ENCODE measurements at regions not wholly inside any gene's neighbourhood (a gene's known extent, or its start where the extent isn't known, plus 50 kb on each side); places are given as distances from the start of the nearest gene placed in this dataset.

DNA sequence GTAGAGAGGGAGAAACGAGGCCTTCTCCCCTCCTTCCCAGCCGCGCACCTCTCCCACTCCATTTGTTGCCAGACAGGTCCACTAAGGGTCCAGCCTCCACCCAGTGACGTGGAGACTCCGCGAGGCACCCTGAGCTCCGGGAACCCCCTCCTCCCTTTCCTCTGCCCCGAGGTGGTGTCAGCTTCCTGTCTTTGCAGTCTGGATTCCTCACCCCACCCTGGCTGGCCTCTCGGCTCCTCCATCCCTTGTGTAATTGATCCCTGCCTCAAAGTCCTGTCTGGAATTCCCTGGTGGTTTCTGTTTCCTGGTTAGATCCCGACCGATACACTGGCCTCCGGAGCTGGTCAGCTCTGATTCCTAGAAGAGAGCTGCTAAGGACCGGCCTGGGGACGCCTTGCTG lies 105.9 kb upstream of the SCOC start:
- H3K4me3 Mint-ChIP-seq (ENCODE audit: unreplicated experiment): peak overlapping the region; percentile 61
- H3K27ac Mint-ChIP-seq (ENCODE audit: unreplicated experiment): peak overlapping the region; percentile 52
- H3K4me1 Mint-ChIP-seq (ENCODE audit: low read depth): peaks cover 16% of the 10 kb centered on the region
- H3K9me3 Mint-ChIP-seq (ENCODE audit: low read depth): no peaks in the 10 kb centered on the region
- H3K36me3 Mint-ChIP-seq (ENCODE audit: low read depth): no peaks in the 10 kb centered on the region
- no peaks in the 10 kb centered on the region for H3K27me3 Mint-ChIP-seq (ENCODE audit: low read depth)
- DNase-seq (ENCODE audit: low spot score): no peak
- TF ChIP-seq, protein P1, sequence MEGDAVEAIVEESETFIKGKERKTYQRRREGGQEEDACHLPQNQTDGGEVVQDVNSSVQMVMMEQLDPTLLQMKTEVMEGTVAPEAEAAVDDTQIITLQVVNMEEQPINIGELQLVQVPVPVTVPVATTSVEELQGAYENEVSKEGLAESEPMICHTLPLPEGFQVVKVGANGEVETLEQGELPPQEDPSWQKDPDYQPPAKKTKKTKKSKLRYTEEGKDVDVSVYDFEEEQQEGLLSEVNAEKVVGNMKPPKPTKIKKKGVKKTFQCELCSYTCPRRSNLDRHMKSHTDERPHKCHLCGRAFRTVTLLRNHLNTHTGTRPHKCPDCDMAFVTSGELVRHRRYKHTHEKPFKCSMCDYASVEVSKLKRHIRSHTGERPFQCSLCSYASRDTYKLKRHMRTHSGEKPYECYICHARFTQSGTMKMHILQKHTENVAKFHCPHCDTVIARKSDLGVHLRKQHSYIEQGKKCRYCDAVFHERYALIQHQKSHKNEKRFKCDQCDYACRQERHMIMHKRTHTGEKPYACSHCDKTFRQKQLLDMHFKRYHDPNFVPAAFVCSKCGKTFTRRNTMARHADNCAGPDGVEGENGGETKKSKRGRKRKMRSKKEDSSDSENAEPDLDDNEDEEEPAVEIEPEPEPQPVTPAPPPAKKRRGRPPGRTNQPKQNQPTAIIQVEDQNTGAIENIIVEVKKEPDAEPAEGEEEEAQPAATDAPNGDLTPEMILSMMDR (IDR thresholded peaks at IDR 0.05): no peak

DNA sequence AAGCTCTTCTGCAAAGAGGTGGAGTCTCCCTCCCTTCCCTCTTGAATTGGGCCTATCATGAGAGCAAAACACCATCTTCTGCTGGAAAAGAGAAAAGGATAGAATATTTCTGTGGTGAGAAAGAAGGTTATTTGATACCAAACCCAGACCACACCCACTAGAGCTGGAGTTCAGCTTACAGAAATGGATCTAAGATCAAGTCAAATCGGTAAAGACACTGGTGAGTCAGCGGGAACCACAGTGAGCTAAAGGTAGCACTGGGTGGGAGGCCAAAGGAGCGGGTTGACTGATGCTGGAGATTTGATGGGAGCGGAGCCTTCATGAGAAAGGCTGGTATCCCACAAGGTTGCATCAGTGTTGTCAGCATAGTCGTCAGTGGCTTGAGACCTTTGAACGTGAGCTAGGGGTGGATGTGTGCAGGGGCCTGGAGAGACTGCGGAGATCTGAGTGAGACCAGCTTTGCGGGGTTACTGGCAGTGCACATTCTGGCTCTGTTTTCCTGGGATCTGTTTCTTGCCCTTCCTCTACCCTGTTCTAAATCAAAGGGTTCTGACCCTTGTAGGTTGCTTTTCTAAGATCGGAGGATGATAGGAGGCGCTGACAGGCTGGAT lies 106.4 kb upstream of the SCOC start:
- no peaks in the 10 kb centered on the region for H3K27me3 Mint-ChIP-seq (ENCODE audit: low read depth)
- peak overlapping the region; percentile 61 for H3K4me3 Mint-ChIP-seq (ENCODE audit: unreplicated experiment)
- TF ChIP-seq, protein P1 (IDR thresholded peaks at IDR 0.05): no peak
- no peaks in the 10 kb centered on the region for H3K9me3 Mint-ChIP-seq (ENCODE audit: low read depth)
- peak overlapping the region; percentile 52 for H3K27ac Mint-ChIP-seq (ENCODE audit: unreplicated experiment)
- H3K36me3 Mint-ChIP-seq (ENCODE audit: low read depth): no peaks in the 10 kb centered on the region
- H3K4me1 Mint-ChIP-seq (ENCODE audit: low read depth): peaks cover 16% of the 10 kb centered on the region
- no peak for DNase-seq (ENCODE audit: low spot score)

DNA sequence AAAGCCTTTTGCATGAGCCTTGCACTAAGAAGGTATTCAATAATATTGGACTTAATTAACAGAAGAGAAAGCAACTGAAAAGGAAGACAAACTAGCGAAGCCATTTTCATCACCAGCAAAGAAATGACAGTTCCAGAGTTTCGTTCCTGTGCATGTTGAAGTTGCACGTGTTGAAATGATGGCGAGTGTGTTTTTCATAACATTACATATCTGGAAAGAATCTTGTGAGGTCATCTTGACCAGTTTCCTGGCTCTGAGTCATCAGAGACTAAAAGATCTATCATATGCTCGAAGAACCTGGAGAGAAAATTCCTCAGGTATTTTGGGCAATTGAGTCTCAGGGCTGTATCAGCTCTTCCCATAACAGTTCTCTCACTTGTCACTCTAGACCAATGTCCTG lies 106.2 kb upstream of the MAML3 start:
- Mint-ChIP-seq H3K27ac (ENCODE audit: unreplicated experiment) (peak overlapping the region; percentile 72), H3K4me3 (ENCODE audit: unreplicated experiment) (no peak overlapping the region), H3K36me3 (ENCODE audit: low read depth) (no peaks in the 10 kb centered on the region), H3K4me1 (ENCODE audit: low read depth) (peaks cover 23% of the 10 kb centered on the region), H3K27me3 (ENCODE audit: low read depth) (no peaks in the 10 kb centered on the region), H3K9me3 (ENCODE audit: low read depth) (no peaks in the 10 kb centered on the region)
- DNase-seq (ENCODE audit: low spot score): no peak
- TF ChIP-seq, protein P1 (IDR thresholded peaks at IDR 0.05): no peak

DNA sequence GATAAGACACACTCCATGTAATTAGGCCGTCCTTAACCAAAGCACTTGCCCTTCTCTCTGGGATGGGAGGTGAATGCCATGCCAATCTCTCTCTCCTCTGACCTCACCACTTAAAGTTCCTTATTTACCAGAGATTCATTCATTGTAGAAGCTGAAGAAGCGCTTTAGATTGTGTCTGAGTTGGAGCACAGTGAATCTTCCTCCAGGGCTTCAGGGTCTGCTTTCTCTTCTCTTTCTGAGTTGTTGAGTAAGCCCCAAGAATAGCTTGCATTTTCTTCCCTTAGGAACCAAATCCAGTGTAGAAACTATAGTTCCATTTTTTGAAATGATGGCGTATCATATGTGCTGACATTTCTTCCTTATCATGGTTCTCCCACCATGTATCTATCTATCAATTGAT lies 104.5 kb upstream of the MAML3 start:
- DNase-seq (ENCODE audit: low spot score): no peak
- Mint-ChIP-seq H3K9me3 (ENCODE audit: low read depth) (no peaks in the 10 kb centered on the region), H3K36me3 (ENCODE audit: low read depth) (no peaks in the 10 kb centered on the region), H3K4me1 (ENCODE audit: low read depth) (peaks cover 26% of the 10 kb centered on the region), H3K27me3 (ENCODE audit: low read depth) (no peaks in the 10 kb centered on the region), H3K27ac (ENCODE audit: unreplicated experiment) (no peak overlapping the region), H3K4me3 (ENCODE audit: unreplicated experiment) (no peak overlapping the region)
- TF ChIP-seq, protein P1 (IDR thresholded peaks at IDR 0.05): no peak

GRCh38 chr4:140257461-140258305 lies 103.7 kb upstream of the MAML3 start:
- TF ChIP-seq, protein P1 (IDR thresholded peaks at IDR 0.05): no peak
- H3K9me3 Mint-ChIP-seq (ENCODE audit: low read depth): no peaks in the 10 kb centered on the region
- peaks cover 29% of the 10 kb centered on the region for H3K4me1 Mint-ChIP-seq (ENCODE audit: low read depth)
- no peak for DNase-seq (ENCODE audit: low spot score)
- no peaks in the 10 kb centered on the region for H3K27me3 Mint-ChIP-seq (ENCODE audit: low read depth)
- no peak overlapping the region for H3K4me3 Mint-ChIP-seq (ENCODE audit: unreplicated experiment)
- no peaks in the 10 kb centered on the region for H3K36me3 Mint-ChIP-seq (ENCODE audit: low read depth)
- H3K27ac Mint-ChIP-seq (ENCODE audit: unreplicated experiment): no peak overlapping the region
